Stomach (tissue), 8 donors: ENCODE measurements at regions not wholly inside any gene's neighbourhood (a gene's known extent, or its start where the extent isn't known, plus 50 kb on each side); places are given as distances from the start of the nearest gene placed in this dataset.

Source experiments
- DNase-seq, 2 donors: peaks; one replicate each; pipeline versions ENCODE4 v3.0.0 to v3.0.0-alpha.2; 2013 to 2019
- H3K27ac ChIP-seq, 5 donors: fragments of 200-600 bp in 4 of 5; sonication (generic) in 4 of 5; one replicate each; pipeline ENCODE4 v1.5.1; 2013 to 2019; ENCODE audit warnings: mild to moderate bottlenecking in 1 of 5, moderate library complexity in 1 of 5
- H3K27me3 ChIP-seq, 3 donors: fragments of 200-600 bp; sonication (generic); one replicate each; pipeline ENCODE4 v1.5.1; 2017 to 2019; ENCODE audit warnings: mixed run types in 1 of 3
- H3K36me3 ChIP-seq, 4 donors: fragments of 200-600 bp; sonication (generic); 1 replicate in 3 of 4; 2 replicates in 1 of 4; pipeline ENCODE4 v1.5.1; 2016 to 2019
- H3K4me1 ChIP-seq, 4 donors: fragments of 200-600 bp; sonication (generic); one replicate each; pipeline ENCODE4 v1.5.1; 2016 to 2019
- H3K4me3 ChIP-seq, 4 donors: fragments of 200-600 bp; sonication (generic) in 3 of 4; one replicate each; pipeline ENCODE4 v1.5.1; 2016 to 2019; ENCODE audit warnings: mild to moderate bottlenecking in 1 of 4
- H3K9me3 ChIP-seq, 4 donors: fragments of 200-600 bp; sonication (generic); one replicate each; pipeline ENCODE4 v1.5.1; 2016 to 2019
- EP300 ChIP-seq: sonication (generic); formaldehyde crosslinking; IDR thresholded peaks from one replicate; pipeline ENCODE4 v1.6.1; 2017; ENCODE audit warnings: antibody characterized with exemption
- POLR2A ChIP-seq, 4 donors: fragments of 450-650 bp; IDR thresholded peaks; one replicate each; pipeline ENCODE4 v1.6.1; 2016; ENCODE audit warnings: antibody characterized with exemption in 4 of 4, control low read depth in 2 of 4, mild to moderate bottlenecking in 1 of 4, moderate library complexity in 1 of 4
- POLR2AphosphoS5 ChIP-seq, 3 donors: sonication (generic); formaldehyde crosslinking; IDR thresholded peaks; one replicate each; pipeline ENCODE4 v1.6.1; 2016; ENCODE audit warnings: antibody characterized with exemption in 3 of 3
- WGBS, 5 donors: extraction: QIAGEN DNeasy Blood & Tissue Kit in 3 of 5; methylation state at CpG; one replicate each; pipeline versions ENCODE4 v1.1.5 to v1.1.7; 2013 to 2018; 5-methylcytosine and 5-hydroxymethylcytosine counted together
- intact Hi-C: fragments of 100-400 bp; cut with DNase I; formaldehyde crosslinking; loops from one replicate; pipeline ENCODE4 v1.15.1; 2023; ENCODE audit warnings: low total_unique reads
- TF ChIP-seq, protein P1 (sequence below), 7 experiments: fragments of 450-650 bp in 4 of 7; fragments of 200-600 bp in 3 of 7; sonication (generic) in 3 of 7; IDR thresholded peaks; one replicate each; pipeline ENCODE4 v1.5.1; 2016 to 2019; ENCODE audit warnings: antibody characterized with exemption in 7 of 7, control low read depth in 2 of 7, mild to moderate bottlenecking in 1 of 7
- donor health status: healthy with polysubstance abuse.
- donor health status: Bipolar disorder and iron deficiency.
- donor health status: healthy.

DNA sequence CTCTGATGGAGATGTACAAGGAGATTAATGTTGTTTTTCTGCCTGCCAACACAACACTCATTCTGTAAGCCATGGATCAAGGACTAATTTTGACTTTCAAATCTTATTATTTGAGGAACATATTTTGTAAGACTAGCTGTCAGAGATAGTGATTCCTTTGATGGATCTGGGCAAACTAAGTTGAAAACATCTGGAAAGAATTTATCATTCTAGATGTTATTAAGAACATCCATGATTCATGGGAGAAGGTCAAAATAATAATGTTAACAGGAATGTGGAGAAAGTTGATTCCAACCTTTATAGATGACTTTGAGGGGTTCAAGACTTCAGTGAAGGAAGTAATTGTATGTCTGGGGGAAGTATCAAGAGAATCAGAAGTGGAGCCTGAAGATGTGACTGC is 196.8 kb downstream of the POSTN start:
- DNase-seq: no peak
- Histone ChIP-seq H3K4me3 (no peak overlapping the region), H3K9me3 (peaks cover 0 to 10% (median 0%) of the 10 kb centered on the region in 4 donors), H3K36me3 (no peaks in the 10 kb centered on the region), H3K27ac (no peak overlapping the region), H3K27me3 (no peaks in the 10 kb centered on the region), H3K4me1 (peaks cover 0 to 4% (median 0%) of the 10 kb centered on the region in 4 donors)
- TF ChIP-seq EP300: no peak
- no peak for TF ChIP-seq POLR2AphosphoS5 (IDR thresholded peaks at IDR 0.05)
- TF ChIP-seq POLR2A (IDR thresholded peaks at IDR 0.05): no peak
- TF ChIP-seq, protein P1, sequence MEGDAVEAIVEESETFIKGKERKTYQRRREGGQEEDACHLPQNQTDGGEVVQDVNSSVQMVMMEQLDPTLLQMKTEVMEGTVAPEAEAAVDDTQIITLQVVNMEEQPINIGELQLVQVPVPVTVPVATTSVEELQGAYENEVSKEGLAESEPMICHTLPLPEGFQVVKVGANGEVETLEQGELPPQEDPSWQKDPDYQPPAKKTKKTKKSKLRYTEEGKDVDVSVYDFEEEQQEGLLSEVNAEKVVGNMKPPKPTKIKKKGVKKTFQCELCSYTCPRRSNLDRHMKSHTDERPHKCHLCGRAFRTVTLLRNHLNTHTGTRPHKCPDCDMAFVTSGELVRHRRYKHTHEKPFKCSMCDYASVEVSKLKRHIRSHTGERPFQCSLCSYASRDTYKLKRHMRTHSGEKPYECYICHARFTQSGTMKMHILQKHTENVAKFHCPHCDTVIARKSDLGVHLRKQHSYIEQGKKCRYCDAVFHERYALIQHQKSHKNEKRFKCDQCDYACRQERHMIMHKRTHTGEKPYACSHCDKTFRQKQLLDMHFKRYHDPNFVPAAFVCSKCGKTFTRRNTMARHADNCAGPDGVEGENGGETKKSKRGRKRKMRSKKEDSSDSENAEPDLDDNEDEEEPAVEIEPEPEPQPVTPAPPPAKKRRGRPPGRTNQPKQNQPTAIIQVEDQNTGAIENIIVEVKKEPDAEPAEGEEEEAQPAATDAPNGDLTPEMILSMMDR (IDR thresholded peaks at IDR 0.05): no peak
- intact Hi-C loops: no loop called here

DNA sequence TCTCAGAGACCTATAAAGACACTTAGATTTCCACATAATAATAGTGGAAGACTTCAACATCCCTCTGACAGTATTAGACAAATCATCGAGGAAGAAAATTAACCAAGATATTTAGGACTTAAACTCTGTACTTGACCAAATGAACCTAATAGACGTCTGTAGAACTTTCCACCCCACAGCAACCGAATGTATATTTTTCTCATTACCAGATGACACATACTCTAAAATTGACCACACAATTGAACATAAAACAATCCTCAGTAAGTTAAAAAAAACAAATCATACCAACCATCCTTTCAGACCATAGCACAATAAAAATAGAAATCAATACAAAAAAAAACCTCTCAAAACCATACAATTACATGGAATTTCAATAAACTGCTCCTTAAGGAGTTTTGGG is 201.0 kb downstream of the POSTN start:
- Histone ChIP-seq H3K4me3 (no peak overlapping the region), H3K36me3 (no peaks in the 10 kb centered on the region), H3K4me1 (no peaks in the 10 kb centered on the region), H3K9me3 (peaks cover 0 to 13% (median 0%) of the 10 kb centered on the region in 4 donors), H3K27ac (no peak overlapping the region), H3K27me3 (no peaks in the 10 kb centered on the region)
- intact Hi-C loops: no loop called here
- WGBS, 5 donors: 66 to 97% (median 81%) methylated on average over 3 of the region's 3 CpGs
- TF ChIP-seq POLR2A (IDR thresholded peaks at IDR 0.05) (no peak), POLR2AphosphoS5 (IDR thresholded peaks at IDR 0.05) (no peak), EP300 (no peak)
- TF ChIP-seq, protein P1 (IDR thresholded peaks at IDR 0.05): no peak
- no peak for DNase-seq

DNA sequence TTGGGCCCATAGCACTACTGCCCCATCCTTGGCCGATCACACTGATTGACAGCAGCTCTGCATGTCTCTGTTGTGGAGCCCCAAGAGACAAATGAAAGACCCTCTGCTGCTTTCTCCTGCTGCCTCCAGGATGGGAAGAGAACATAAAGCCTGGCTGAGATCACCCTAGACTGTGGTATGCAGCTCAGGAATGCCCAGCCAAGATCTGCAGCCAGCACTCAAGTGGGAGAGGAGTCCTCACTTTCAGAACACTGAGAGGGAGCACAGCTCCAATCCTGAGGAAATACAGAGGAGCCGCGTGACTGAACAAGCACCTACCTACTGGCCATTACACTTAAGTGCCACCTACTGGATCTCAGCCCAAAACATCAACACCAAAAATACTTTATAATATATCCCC is 203.0 kb downstream of the POSTN start:
- no peak for DNase-seq
- 90 to 96% (median 95%) methylated on average over 2 to 3 of the region's 3 CpGs for WGBS, 5 donors
- intact Hi-C loops: no loop called here

DNA sequence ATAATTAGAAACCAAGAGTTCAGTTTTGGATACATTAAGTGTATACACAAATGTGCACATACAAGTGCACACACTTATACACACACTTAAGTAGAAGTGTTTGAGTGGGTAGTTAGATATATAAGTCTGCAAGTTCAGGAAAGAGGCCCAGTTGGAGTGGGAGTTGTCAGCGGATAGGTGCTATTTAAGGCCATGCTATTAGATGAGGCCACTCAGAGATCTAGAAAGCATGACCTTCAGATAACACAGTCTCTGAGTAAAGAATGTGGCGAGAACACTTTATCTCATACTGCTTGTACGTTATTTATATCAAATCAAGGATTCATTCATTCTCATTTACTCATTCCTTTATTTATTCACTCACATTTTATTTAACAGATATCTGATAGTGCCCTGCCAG is 206.2 kb downstream of the POSTN start:
- H3K36me3 ChIP-seq: no peaks in the 10 kb centered on the region
- intact Hi-C loops: no loop called here
- peaks cover 0 to 4% (median 0%) of the 10 kb centered on the region in 4 donors for H3K9me3 ChIP-seq
- 35 to 63% (median 41%) methylated on average over 3 of the region's 3 CpGs for WGBS, 5 donors
- no peaks in the 10 kb centered on the region for H3K4me1 ChIP-seq
- H3K27ac ChIP-seq: no peak overlapping the region
- TF ChIP-seq POLR2A (IDR thresholded peaks at IDR 0.05): no peak
- no peak for TF ChIP-seq POLR2AphosphoS5 (IDR thresholded peaks at IDR 0.05)
- TF ChIP-seq, protein P1 (IDR thresholded peaks at IDR 0.05): no peak
- TF ChIP-seq EP300: no peak
- H3K4me3 ChIP-seq: no peak overlapping the region
- no peak for DNase-seq
- H3K27me3 ChIP-seq: no peaks in the 10 kb centered on the region

More for the DNA sequence above, 203.0 kb downstream of the POSTN start:
- Histone ChIP-seq H3K27ac (no peak overlapping the region), H3K9me3 (peaks cover 0 to 4% (median 0%) of the 10 kb centered on the region in 4 donors), H3K4me1 (no peaks in the 10 kb centered on the region), H3K36me3 (no peaks in the 10 kb centered on the region), H3K27me3 (no peaks in the 10 kb centered on the region), H3K4me3 (no peak overlapping the region)
- TF ChIP-seq EP300 (no peak), POLR2A (IDR thresholded peaks at IDR 0.05) (no peak), POLR2AphosphoS5 (IDR thresholded peaks at IDR 0.05) (no peak)
- TF ChIP-seq, protein P1 (IDR thresholded peaks at IDR 0.05): no peak
